Trophoblast cell (in vitro differentiated cells and primary cell): ENCODE measurements at regions not wholly inside any gene's neighbourhood (a gene's known extent, or its start where the extent isn't known, plus 50 kb on each side); places are given as distances from the start of the nearest gene placed in this dataset.

Experiments
- DNase-seq, 2 donors: peaks; one replicate each; pipeline ENCODE4 v3.0.0-alpha.2; 2016
- H2AFZ ChIP-seq: 2 replicates; pipeline ENCODE4 v1.6.1; 2013; ENCODE audit warnings: low read length, moderate library complexity, mild to moderate bottlenecking; ENCODE audit not compliant: insufficient read depth, poor library complexity
- H2AK5ac ChIP-seq: 2 replicates; pipeline ENCODE4 v1.6.1; 2013; ENCODE audit warnings: mild to moderate bottlenecking, low read length
- H2BK120ac ChIP-seq: 2 replicates; pipeline ENCODE4 v1.6.1; 2013; ENCODE audit warnings: low read length, mild to moderate bottlenecking, moderate library complexity; ENCODE audit not compliant: insufficient read depth, poor library complexity
- H2BK12ac ChIP-seq: 2 replicates; pipeline ENCODE4 v1.6.1; 2013; ENCODE audit warnings: mild to moderate bottlenecking, low read length, moderate library complexity
- H2BK5ac ChIP-seq: 2 replicates; pipeline ENCODE4 v1.6.1; 2013; ENCODE audit warnings: low read length, low read depth, moderate library complexity, mild to moderate bottlenecking; ENCODE audit not compliant: poor library complexity
- H3K14ac ChIP-seq: 2 replicates; pipeline ENCODE4 v1.6.1; 2013; ENCODE audit warnings: mild to moderate bottlenecking, low read length
- H3K18ac ChIP-seq: 2 replicates; pipeline ENCODE4 v1.6.1; 2013; ENCODE audit warnings: mild to moderate bottlenecking, low read length
- H3K23ac ChIP-seq: 2 replicates; pipeline ENCODE4 v1.6.1; 2013; ENCODE audit warnings: low read length
- H3K27ac ChIP-seq: 2 replicates; pipeline ENCODE4 v1.5.1; 2013; ENCODE audit warnings: low read depth, mild to moderate bottlenecking, inconsistent platforms, low read length, moderate library complexity
- H3K27me3 ChIP-seq: 2 replicates; pipeline ENCODE4 v1.6.1; 2013; ENCODE audit warnings: inconsistent platforms, mild to moderate bottlenecking, low read length, moderate library complexity; ENCODE audit not compliant: insufficient read depth
- H3K36me3 ChIP-seq, 2 experiments: 1 replicate in 1 of 2; 2 replicates in 1 of 2; pipeline ENCODE4 v1.6.1; 2013; ENCODE audit warnings: low read length in 2 of 2, mild to moderate bottlenecking in 2 of 2, moderate library complexity in 1 of 2; ENCODE audit not compliant: insufficient read depth in 2 of 2, control insufficient read depth in 1 of 2
- H3K4ac ChIP-seq: 2 replicates; pipeline ENCODE4 v1.6.1; 2013; ENCODE audit warnings: low read depth, mild to moderate bottlenecking, low read length, moderate library complexity
- H3K4me1 ChIP-seq, 2 experiments: 1 replicate in 1 of 2; 2 replicates in 1 of 2; pipeline ENCODE4 v1.6.1; 2013; ENCODE audit warnings: low read length in 2 of 2, mild to moderate bottlenecking in 2 of 2, moderate library complexity in 1 of 2; ENCODE audit not compliant: insufficient read depth in 2 of 2, control insufficient read depth in 1 of 2
- H3K4me2 ChIP-seq: 2 replicates; pipeline ENCODE4 v1.6.1; 2013; ENCODE audit warnings: inconsistent platforms, mild to moderate bottlenecking, low read length, moderate library complexity
- H3K4me3 ChIP-seq: 2 replicates; pipeline ENCODE4 v1.5.1; 2013; ENCODE audit warnings: mild to moderate bottlenecking, low read depth, low read length, inconsistent platforms
- H3K79me1 ChIP-seq: one replicate; pipeline ENCODE4 v1.6.1; 2013; ENCODE audit warnings: low read length
- H3K79me2 ChIP-seq: 2 replicates; pipeline ENCODE4 v1.6.1; 2013; ENCODE audit warnings: low read length, mild to moderate bottlenecking; ENCODE audit not compliant: control insufficient read depth, insufficient read depth, poor library complexity
- H3K9ac ChIP-seq: 2 replicates; pipeline ENCODE4 v1.6.1; 2013; ENCODE audit warnings: mild to moderate bottlenecking, low read length
- H3K9me3 ChIP-seq: 2 replicates; pipeline ENCODE4 v1.6.1; 2013; ENCODE audit warnings: low read depth, mild to moderate bottlenecking, control low read depth, inconsistent platforms, low read length; ENCODE audit not compliant: insufficient read depth
- H4K12ac ChIP-seq: 2 replicates; pipeline ENCODE4 v1.6.1; 2013; ENCODE audit warnings: low read depth, mild to moderate bottlenecking, low read length, moderate library complexity
- H4K8ac ChIP-seq: 2 replicates; pipeline ENCODE4 v1.6.1; 2013; ENCODE audit warnings: low read depth, mild to moderate bottlenecking, low read length, moderate library complexity
- H4K91ac ChIP-seq: one replicate; pipeline ENCODE4 v1.6.1; 2013; ENCODE audit warnings: low read depth, mild to moderate bottlenecking, low read length, moderate library complexity
- WGBS: extraction: QIAGEN DNeasy Blood & Tissue Kit; methylation state at CpG from one replicate; pipeline ENCODE4 v1.1.7; 2013; ENCODE audit warnings: missing lambda C conversion rate; ENCODE audit not compliant: insufficient read length, insufficient coverage; ENCODE audit errors: extremely low coverage; 5-methylcytosine and 5-hydroxymethylcytosine counted together

GRCh38 chr10:36018996-36019395 is 376.9 kb upstream of the FZD8 start:
- no peak overlapping the region for H3K4ac ChIP-seq
- peak overlapping the region; percentile 36 for H2BK5ac ChIP-seq
- H3K79me2 ChIP-seq = no peaks in the 10 kb centered on the region
- peak overlapping the region; percentile 74 for H3K14ac ChIP-seq
- H3K23ac ChIP-seq = no peak overlapping the region
- peak overlapping the region; percentile 74 for H2BK120ac ChIP-seq
- no peaks in the 10 kb centered on the region for H3K36me3 ChIP-seq
- peaks cover 28 to 33% of the 10 kb centered on the region in 2 experiments for H3K4me1 ChIP-seq
- no peak overlapping the region for H2AFZ ChIP-seq
- no peak overlapping the region for H3K9ac ChIP-seq
- peak overlapping the region; percentile 18 for H2AK5ac ChIP-seq
- no peak overlapping the region for H3K4me2 ChIP-seq
- H4K8ac ChIP-seq = peak overlapping the region; percentile 20
- no peak overlapping the region for H3K27ac ChIP-seq
- H3K18ac ChIP-seq = peak overlapping the region; percentile 8
- H4K91ac ChIP-seq = peak overlapping the region; percentile 45
- H3K27me3 ChIP-seq = no peaks in the 10 kb centered on the region
- no peak overlapping the region for H3K4me3 ChIP-seq
- H4K12ac ChIP-seq = no peak overlapping the region
- WGBS = no CpG with 5 or more reads among the region's 5 CpGs
- H3K9me3 ChIP-seq = peaks cover 2% of the 10 kb centered on the region
- no peak for DNase-seq
- peaks cover 7% of the 10 kb centered on the region for H3K79me1 ChIP-seq
- H2BK12ac ChIP-seq = peak overlapping the region; percentile 95

GRCh38 chr10:36017137-36017536 is 375.0 kb upstream of the FZD8 start:
- H4K91ac ChIP-seq = no peak overlapping the region

GRCh38 chr10:36007369-36007768 is 365.3 kb upstream of the FZD8 start:
- H3K79me2 ChIP-seq = no peaks in the 10 kb centered on the region
- no peak overlapping the region for H2BK120ac ChIP-seq
- no peak overlapping the region for H3K14ac ChIP-seq
- no peak overlapping the region for H3K23ac ChIP-seq
- no peak overlapping the region for H4K8ac ChIP-seq
- H3K36me3 ChIP-seq = no peaks in the 10 kb centered on the region
- H3K27ac ChIP-seq = no peak overlapping the region
- H2AFZ ChIP-seq = no peak overlapping the region
- no peak overlapping the region for H4K91ac ChIP-seq
- H3K79me1 ChIP-seq = no peaks in the 10 kb centered on the region
- no peak overlapping the region for H2BK12ac ChIP-seq
- H3K4me2 ChIP-seq = no peak overlapping the region
- no CpG with 5 or more reads among the region's 4 CpGs for WGBS
- H3K9me3 ChIP-seq = no peaks in the 10 kb centered on the region
- DNase-seq = no peak
- H3K4me1 ChIP-seq = no peaks in the 10 kb centered on the region
- no peak overlapping the region for H3K9ac ChIP-seq
- H2BK5ac ChIP-seq = no peak overlapping the region
- H2AK5ac ChIP-seq = no peak overlapping the region
- no peaks in the 10 kb centered on the region for H3K27me3 ChIP-seq
- no peak overlapping the region for H3K18ac ChIP-seq
- H4K12ac ChIP-seq = no peak overlapping the region
- no peak overlapping the region for H3K4ac ChIP-seq
- no peak overlapping the region for H3K4me3 ChIP-seq

More at GRCh38 chr10:36017137-36017536, 375.0 kb upstream of the FZD8 start:
- no CpG with 5 or more reads among the region's 2 CpGs for WGBS
- no peaks in the 10 kb centered on the region for H3K36me3 ChIP-seq
- peaks cover 24 to 28% of the 10 kb centered on the region in 2 experiments for H3K4me1 ChIP-seq
- no peak overlapping the region for H3K4me3 ChIP-seq
- H3K14ac ChIP-seq = no peak overlapping the region
- H3K79me2 ChIP-seq = no peaks in the 10 kb centered on the region
- no peak overlapping the region for H2BK12ac ChIP-seq
- no peak overlapping the region for H3K9ac ChIP-seq
- no peak overlapping the region for H4K8ac ChIP-seq
- H3K79me1 ChIP-seq = peaks cover 7% of the 10 kb centered on the region
- no peak overlapping the region for H2AK5ac ChIP-seq
- no peaks in the 10 kb centered on the region for H3K27me3 ChIP-seq
- no peak overlapping the region for H2AFZ ChIP-seq
- H3K27ac ChIP-seq = no peak overlapping the region
- no peak overlapping the region for H3K18ac ChIP-seq
- no peaks in the 10 kb centered on the region for H3K9me3 ChIP-seq
- no peak overlapping the region for H3K4ac ChIP-seq
- H3K4me2 ChIP-seq = no peak overlapping the region
- no peak overlapping the region for H3K23ac ChIP-seq
- no peak overlapping the region for H4K12ac ChIP-seq
- no peak overlapping the region for H2BK5ac ChIP-seq
- H2BK120ac ChIP-seq = no peak overlapping the region
- DNase-seq = no peak

- no peak overlapping the region for H3K4me3 ChIP-seq
- no peak overlapping the region for H3K14ac ChIP-seq
- H3K27me3 ChIP-seq = no peaks in the 10 kb centered on the region
- no peaks in the 10 kb centered on the region for H3K79me2 ChIP-seq
- DNase-seq = no peak
- no peak overlapping the region for H3K4ac ChIP-seq
- H3K36me3 ChIP-seq = no peaks in the 10 kb centered on the region
- no peaks in the 10 kb centered on the region for H3K4me1 ChIP-seq
- H2BK120ac ChIP-seq = no peak overlapping the region
- H2BK12ac ChIP-seq = no peak overlapping the region
- H3K18ac ChIP-seq = no peak overlapping the region
- H3K79me1 ChIP-seq = no peaks in the 10 kb centered on the region
- no CpG with 5 or more reads among the region's 7 CpGs for WGBS
- no peak overlapping the region for H3K27ac ChIP-seq
- no peaks in the 10 kb centered on the region for H3K9me3 ChIP-seq
- no peak overlapping the region for H2BK5ac ChIP-seq
- no peak overlapping the region for H3K9ac ChIP-seq
- H3K23ac ChIP-seq = no peak overlapping the region
- H4K8ac ChIP-seq = no peak overlapping the region
- no peak overlapping the region for H2AK5ac ChIP-seq
- no peak overlapping the region for H4K91ac ChIP-seq
- no peak overlapping the region for H4K12ac ChIP-seq
- no peak overlapping the region for H3K4me2 ChIP-seq
- H2AFZ ChIP-seq = no peak overlapping the region
Measured at GRCh38 chr10:36003688-36004087, 361.6 kb upstream of the FZD8 start.
